ENCODE measurements at regions not wholly inside any gene's neighbourhood (a gene's known extent, or its start where the extent isn't known, plus 50 kb on each side); places are given as distances from the start of the nearest gene placed in this dataset.

- ChIA-PET CTCF (interaction anchor here (0.8 kb wide), 1 partner anchor 22 kb away, joined by 4 read pairs; no protein-coding TSS in a partner anchor), POLR2A (no interaction called here)
- no peak overlapping the region for H3K9ac ChIP-seq
- no peak overlapping the region for H2AFZ ChIP-seq (ENCODE audit: low read depth)
- H3K36me3 ChIP-seq (replicated peaks in 1 of 2; ENCODE audit: control insufficient read depth in 1 of 2, insufficient read depth in 2 of 2, low read length in 1 of 2), result no peaks in the 10 kb centered on the region
- no peaks in the 10 kb centered on the region for H3K9me3 ChIP-seq
- no peaks in the 10 kb centered on the region; a peak in 1 of 4 replicates for H3K4me1 ChIP-seq (ENCODE audit: control insufficient read depth in 1 of 2, insufficient read depth in 2 of 2, low read depth in 1 of 2, low read length in 1 of 2)
- TF ChIP-seq EP300 (IDR thresholded peaks at IDR 0.05; ENCODE audit: borderline replicate concordance in 1 of 2, low read depth in 1 of 2, low read length in 1 of 2) (no peak), ZBTB33 (IDR thresholded peaks at IDR 0.05; ENCODE audit: borderline replicate concordance, low read depth) (no peak), TAF1 (IDR thresholded peaks at IDR 0.05; ENCODE audit: borderline replicate concordance, low read depth, low read length) (no peak), MAX (IDR thresholded peaks at IDR 0.05; ENCODE audit: low read depth) (no peak), NRF1 (IDR thresholded peaks at IDR 0.05; ENCODE audit: low read depth, low read length) (no peak), CHD2 (IDR thresholded peaks at IDR 0.05; ENCODE audit: low read length, partially characterized antibody) (no peak), GABPA (IDR thresholded peaks at IDR 0.05; ENCODE audit: low read depth) (no peak), MXI1 (IDR thresholded peaks at IDR 0.05; ENCODE audit: low read depth, low read length) (no peak), NFIC (IDR thresholded peaks at IDR 0.05; ENCODE audit: borderline replicate concordance) (no peak), SMC3 (IDR thresholded peaks at IDR 0.05; ENCODE audit: low read depth, low read length) (no peak), FOXJ3 (CRISPR knock-in tag; IDR thresholded peaks at IDR 0.05) (no peak), RCOR1 (IDR thresholded peaks at IDR 0.05; ENCODE audit: low read length) (no peak), IRF3 (IDR thresholded peaks at IDR 0.05; ENCODE audit: low read depth, low read length) (no peak), CTCF (IDR thresholded peaks at IDR 0.05) (no peak), SIN3A (IDR thresholded peaks at IDR 0.05; ENCODE audit: borderline replicate concordance, low read depth, low read length) (no peak), JUND (IDR thresholded peaks at IDR 0.05) (no peak)
- TF ChIP-seq, protein P1, sequence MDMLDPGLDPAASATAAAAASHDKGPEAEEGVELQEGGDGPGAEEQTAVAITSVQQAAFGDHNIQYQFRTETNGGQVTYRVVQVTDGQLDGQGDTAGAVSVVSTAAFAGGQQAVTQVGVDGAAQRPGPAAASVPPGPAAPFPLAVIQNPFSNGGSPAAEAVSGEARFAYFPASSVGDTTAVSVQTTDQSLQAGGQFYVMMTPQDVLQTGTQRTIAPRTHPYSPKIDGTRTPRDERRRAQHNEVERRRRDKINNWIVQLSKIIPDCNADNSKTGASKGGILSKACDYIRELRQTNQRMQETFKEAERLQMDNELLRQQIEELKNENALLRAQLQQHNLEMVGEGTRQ (IDR thresholded peaks at IDR 0.05; ENCODE audit: borderline replicate concordance, low read depth, low read length), result no peak
- TF ChIP-seq, protein P2, sequence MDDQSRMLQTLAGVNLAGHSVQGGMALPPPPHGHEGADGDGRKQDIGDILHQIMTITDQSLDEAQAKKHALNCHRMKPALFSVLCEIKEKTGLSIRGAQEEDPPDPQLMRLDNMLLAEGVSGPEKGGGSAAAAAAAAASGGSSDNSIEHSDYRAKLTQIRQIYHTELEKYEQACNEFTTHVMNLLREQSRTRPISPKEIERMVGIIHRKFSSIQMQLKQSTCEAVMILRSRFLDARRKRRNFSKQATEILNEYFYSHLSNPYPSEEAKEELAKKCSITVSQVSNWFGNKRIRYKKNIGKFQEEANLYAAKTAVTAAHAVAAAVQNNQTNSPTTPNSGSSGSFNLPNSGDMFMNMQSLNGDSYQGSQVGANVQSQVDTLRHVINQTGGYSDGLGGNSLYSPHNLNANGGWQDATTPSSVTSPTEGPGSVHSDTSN (IDR thresholded peaks at IDR 0.05), result no peak
- H3F3A ChIP-seq (replicated peaks; ENCODE audit: insufficient read depth), result no peaks in the 10 kb centered on the region
- no peak overlapping the region for H3K27ac ChIP-seq (ENCODE audit: low read depth in 2 of 2, low read length in 1 of 2)
- no peak overlapping the region for H3K4me3 ChIP-seq (ENCODE audit: low read depth in 2 of 2, low read length in 1 of 2)
- H3K4me2 ChIP-seq, result no peak overlapping the region
- no peaks in the 10 kb centered on the region for H3K9me2 ChIP-seq
- DNase-seq, result no peak
- no peaks in the 10 kb centered on the region for H4K20me1 ChIP-seq (ENCODE audit: insufficient read depth)
- no peaks in the 10 kb centered on the region for H3K79me2 ChIP-seq (ENCODE audit: insufficient read depth)
- no peaks in the 10 kb centered on the region for H3K27me3 ChIP-seq (ENCODE audit: insufficient read depth)
Measured at GRCh38 chr14:32017587-32017986, 59.5 kb upstream of the ARHGAP5 start.
